Endothelial cell of umbilical vein (primary cell): ENCODE measurements at regions not wholly inside any gene's neighbourhood (a gene's known extent, or its start where the extent isn't known, plus 50 kb on each side); places are given as distances from the start of the nearest gene placed in this dataset.

ENCODE experiments used
- CTCF ChIP-seq, 2 donors: IDR thresholded peaks; 1 replicate in 1 of 2; 2 replicates in 1 of 2; pipeline ENCODE4 v1.5.1; 2011; ENCODE audit warnings: low read length in 2 of 2, mild to moderate bottlenecking in 2 of 2, moderate library complexity in 2 of 2, control low read depth in 1 of 2, inconsistent platforms in 1 of 2, low read depth in 1 of 2; ENCODE audit not compliant: insufficient read depth in 1 of 2; ENCODE audit errors: extremely low read depth in 1 of 2
- EZH2 ChIP-seq: IDR thresholded peaks from 2 replicates; pipeline ENCODE4 v1.6.1; 2012; ENCODE audit warnings: borderline replicate concordance, low read depth, mild to moderate bottlenecking, moderate library complexity, low read length, inconsistent platforms; ENCODE audit not compliant: severe bottlenecking
- FOS ChIP-seq: IDR thresholded peaks from 2 replicates; pipeline ENCODE4 v1.6.1; 2011; ENCODE audit warnings: mild to moderate bottlenecking, low read length, moderate library complexity, borderline replicate concordance; ENCODE audit not compliant: insufficient read depth
- JUN ChIP-seq: IDR thresholded peaks from 2 replicates; pipeline ENCODE4 v1.6.1; 2011; ENCODE audit warnings: borderline replicate concordance, low read depth; ENCODE audit not compliant: insufficient read length, insufficient read depth
- MYC ChIP-seq: IDR thresholded peaks from one replicate; pipeline ENCODE4 v1.6.1; 2011; ENCODE audit warnings: mild to moderate bottlenecking, low read depth, low read length
- POLR2A ChIP-seq: IDR thresholded peaks from 2 replicates; pipeline ENCODE4 v1.6.1; 2012; ENCODE audit warnings: low read depth, mild to moderate bottlenecking, control low read depth, low read length
- POLR2AphosphoS5 ChIP-seq: IDR thresholded peaks from 2 replicates; pipeline ENCODE4 v1.6.1; 2012; ENCODE audit warnings: low read depth, mild to moderate bottlenecking, control low read depth, low read length, moderate library complexity; ENCODE audit not compliant: insufficient read depth
- TF ChIP-seq, protein P1 (sequence below): IDR thresholded peaks from 2 replicates; pipeline ENCODE4 v1.6.1; 2011; ENCODE audit not compliant: insufficient read depth, insufficient read length

DNA sequence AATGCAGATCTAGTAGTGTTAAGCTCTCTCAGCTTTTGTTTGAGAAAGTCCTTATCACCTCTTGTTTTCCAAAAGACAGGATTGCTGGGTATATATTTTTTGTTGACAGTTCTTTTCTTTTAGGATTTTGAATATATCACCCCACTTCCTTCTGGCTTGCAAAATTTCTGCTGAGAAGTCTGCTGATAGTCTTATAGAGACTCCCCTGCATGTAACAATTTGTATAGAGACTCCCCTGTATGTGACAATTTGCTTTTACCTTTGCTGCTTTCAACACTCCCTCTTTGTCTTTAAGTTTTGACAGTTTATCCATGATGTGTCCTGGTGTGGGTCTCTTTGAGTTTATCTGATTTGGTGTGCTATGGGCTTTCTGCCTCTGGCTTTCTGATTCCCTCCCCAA is 115.0 kb upstream of the CCDC85A start:
- TF ChIP-seq CTCF (IDR thresholded peaks at IDR 0.05; ENCODE audit: extremely low read depth in 1 of 2, insufficient read depth in 1 of 2, low read depth in 1 of 2, low read length in 2 of 2) (no peak), POLR2AphosphoS5 (no peak), EZH2 (no peak), MYC (no peak), POLR2A (no peak), FOS (no peak), JUN (no peak)
- TF ChIP-seq, protein P1, sequence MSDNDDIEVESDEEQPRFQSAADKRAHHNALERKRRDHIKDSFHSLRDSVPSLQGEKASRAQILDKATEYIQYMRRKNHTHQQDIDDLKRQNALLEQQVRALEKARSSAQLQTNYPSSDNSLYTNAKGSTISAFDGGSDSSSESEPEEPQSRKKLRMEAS: no peak
